GM13976 (cell line): ENCODE measurements at regions not wholly inside any gene's neighbourhood (a gene's known extent, or its start where the extent isn't known, plus 50 kb on each side); places are given as distances from the start of the nearest gene placed in this dataset.

Source experiments
- DNase-seq: peaks from one replicate; pipeline ENCODE4 v3.0.0; 2012; ENCODE audit warnings: low spot score
- in situ Hi-C: fragments of 300-500 bp; cut with MboI; formaldehyde crosslinking; loops from one replicate; pipeline ENCODE4 v1.12.0; 2022; ENCODE audit warnings: low sequenced_read_pairs, mixed read lengths, inconsistent platforms; ENCODE audit not compliant: unreplicated experiment
- TF ChIP-seq, protein P1 (sequence below): IDR thresholded peaks from 2 replicates; pipeline ENCODE4 v1.5.1; 2012; ENCODE audit warnings: borderline replicate concordance, mild to moderate bottlenecking; ENCODE audit not compliant: insufficient read depth; ENCODE audit errors: extremely low read depth, missing control alignments, control extremely low read depth

DNA sequence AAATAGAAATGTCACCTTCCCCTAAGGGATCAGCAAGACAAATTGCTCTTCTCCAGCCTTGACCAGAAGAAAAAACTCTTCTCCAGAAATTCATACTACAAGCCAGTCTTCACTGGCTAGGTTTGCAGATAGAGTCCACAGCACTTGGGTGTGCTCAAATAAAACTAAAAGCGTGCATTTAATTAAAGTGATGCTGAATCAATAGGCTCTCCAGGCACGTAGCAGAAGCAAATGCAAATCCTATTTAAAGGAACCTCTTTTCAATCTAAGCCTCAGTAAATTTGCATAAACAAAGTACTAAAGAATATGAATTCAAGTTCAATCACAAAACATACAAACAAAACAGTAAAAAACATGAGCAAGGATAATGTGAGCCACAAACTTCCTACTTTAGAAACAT, 744.4 kb upstream of the FANCL start:
- TF ChIP-seq, protein P1, sequence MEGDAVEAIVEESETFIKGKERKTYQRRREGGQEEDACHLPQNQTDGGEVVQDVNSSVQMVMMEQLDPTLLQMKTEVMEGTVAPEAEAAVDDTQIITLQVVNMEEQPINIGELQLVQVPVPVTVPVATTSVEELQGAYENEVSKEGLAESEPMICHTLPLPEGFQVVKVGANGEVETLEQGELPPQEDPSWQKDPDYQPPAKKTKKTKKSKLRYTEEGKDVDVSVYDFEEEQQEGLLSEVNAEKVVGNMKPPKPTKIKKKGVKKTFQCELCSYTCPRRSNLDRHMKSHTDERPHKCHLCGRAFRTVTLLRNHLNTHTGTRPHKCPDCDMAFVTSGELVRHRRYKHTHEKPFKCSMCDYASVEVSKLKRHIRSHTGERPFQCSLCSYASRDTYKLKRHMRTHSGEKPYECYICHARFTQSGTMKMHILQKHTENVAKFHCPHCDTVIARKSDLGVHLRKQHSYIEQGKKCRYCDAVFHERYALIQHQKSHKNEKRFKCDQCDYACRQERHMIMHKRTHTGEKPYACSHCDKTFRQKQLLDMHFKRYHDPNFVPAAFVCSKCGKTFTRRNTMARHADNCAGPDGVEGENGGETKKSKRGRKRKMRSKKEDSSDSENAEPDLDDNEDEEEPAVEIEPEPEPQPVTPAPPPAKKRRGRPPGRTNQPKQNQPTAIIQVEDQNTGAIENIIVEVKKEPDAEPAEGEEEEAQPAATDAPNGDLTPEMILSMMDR: no peak
- no peak for DNase-seq
- in situ Hi-C loops: no loop called here

DNA sequence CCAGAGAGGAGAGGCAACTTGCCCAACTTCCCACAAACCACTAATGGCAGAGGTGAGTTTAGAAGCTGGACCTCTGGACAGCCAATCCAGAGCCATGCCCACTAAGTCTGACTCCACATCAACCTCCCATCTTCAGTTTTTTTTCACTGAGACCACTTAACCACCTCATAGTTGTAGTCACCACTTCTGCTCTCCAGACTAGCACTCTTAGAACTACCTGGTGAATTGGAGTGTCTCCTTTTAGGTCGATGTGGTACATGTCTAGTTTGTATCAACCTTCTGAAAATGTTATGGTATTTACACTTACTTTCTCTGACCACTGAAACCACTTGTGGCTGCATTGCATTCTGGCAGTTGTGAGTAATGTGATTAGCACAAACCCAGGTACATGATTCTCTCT, 743.6 kb upstream of the FANCL start:
- no peak for DNase-seq
- in situ Hi-C loops: no loop called here
- TF ChIP-seq, protein P1: no peak

DNA sequence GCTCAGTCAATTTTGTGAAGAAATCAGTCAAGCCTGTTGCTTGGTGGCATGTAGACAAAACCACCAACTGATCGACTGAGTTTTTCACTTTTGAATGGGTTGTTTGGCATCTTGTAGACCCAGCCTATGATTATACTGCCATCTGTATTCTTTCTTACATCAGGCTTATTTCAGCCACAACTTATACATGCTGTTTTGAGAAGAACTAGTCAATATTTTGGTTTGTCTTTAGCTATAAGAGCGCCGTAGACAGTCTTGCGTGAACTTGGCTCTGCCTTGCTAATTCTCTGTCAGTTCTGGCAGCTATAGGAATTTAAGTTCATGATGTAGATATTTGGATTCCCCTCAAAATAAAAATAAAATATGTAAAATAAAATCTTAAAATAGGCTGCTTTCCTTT, 742.0 kb upstream of the FANCL start:
- no peak for DNase-seq
- TF ChIP-seq, protein P1: no peak
- in situ Hi-C loops: no loop called here

DNA sequence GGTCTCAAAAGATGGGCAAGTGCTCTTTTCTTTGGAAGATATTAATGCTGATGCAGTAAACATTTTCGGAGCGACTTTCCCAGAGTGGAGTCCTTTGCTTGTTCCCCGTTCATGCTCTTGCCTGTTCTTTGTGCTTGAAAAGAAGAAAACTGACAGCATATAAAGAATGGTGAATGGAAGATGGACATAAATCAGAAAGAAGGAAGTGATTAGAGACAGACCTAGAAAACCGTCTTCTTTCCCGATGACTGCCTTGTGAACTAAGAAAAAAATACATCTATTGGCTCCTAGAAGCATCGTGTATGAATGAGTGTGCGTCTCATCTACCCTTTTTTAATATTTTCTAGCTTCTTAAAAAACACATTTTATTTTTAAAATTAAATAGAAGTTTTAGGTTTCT, 740.1 kb upstream of the FANCL start:
- in situ Hi-C loops: no loop called here
- TF ChIP-seq, protein P1: no peak
- no peak for DNase-seq

DNA sequence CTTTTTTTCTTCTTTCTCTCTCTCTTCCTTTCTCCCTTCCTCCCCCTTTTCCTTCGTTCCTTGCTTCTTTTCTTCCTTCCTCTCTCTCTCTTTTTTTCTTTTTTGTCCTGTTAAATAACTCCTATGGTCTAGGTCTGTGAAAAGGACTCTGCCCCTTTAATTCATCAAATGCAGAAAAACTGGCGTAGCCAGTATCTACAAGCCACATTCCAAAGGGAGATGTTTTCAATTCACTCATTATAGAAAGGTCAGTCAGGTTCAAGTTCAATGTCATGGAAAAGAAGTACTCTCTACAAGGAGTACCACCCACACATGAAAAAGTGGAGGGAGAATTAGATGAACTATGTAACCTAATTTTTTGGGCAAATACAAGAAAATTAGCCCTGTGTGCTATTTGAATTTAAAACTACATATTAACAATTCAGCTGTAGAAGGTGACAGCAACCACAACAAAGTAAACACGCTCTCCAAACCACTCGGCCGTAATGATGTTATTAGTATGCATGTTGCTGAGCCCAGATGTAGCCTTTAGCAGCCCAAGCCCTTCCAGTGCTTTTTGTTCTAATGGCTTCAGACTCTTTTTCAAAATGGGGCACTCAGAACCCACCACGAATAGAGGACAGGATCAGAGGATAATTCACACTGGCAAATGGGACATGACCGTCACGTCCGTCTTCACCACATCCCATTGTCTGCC, 735.4 kb upstream of the FANCL start:
- no peak for DNase-seq
- in situ Hi-C loops: no loop called here
- TF ChIP-seq, protein P1: no peak

DNA sequence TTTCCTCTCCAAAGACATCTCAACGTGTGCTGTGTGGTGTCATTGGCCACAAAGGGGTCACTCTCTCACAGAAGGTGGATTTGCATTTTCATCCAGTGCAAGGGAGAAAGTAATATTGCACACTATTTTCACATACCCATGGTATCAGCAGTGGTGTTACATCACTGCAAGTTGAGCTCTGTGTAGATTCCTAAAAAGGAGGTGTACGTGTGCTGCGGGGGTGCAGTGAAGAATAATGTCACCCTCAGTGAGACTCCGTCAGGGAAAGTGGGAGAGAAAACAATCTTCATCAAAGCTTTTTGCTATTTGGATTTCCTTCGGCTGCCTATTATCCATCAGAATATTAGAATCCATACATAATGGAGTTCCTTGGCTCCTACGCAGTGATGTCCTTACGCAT, 733.8 kb upstream of the FANCL start:
- TF ChIP-seq, protein P1: no peak
- no peak for DNase-seq
- in situ Hi-C loops: no loop called here
